Caco-2 (cell line): ENCODE measurements at regions not wholly inside any gene's neighbourhood (a gene's known extent, or its start where the extent isn't known, plus 50 kb on each side); places are given as distances from the start of the nearest gene placed in this dataset.
"Not testable (repeated sequence)": the region's sequence is repeated elsewhere in the genome, so short reads cannot be mapped to it uniquely, and the experiment has no call there.

Experiments used
- BruUV-seq: library from RNA; stranded (reverse); fragments of 400-500 nt; replicated peaks from 2 replicates; lab custom pipeline; 2021; lab: Mats Ljungman, UMichigan
- CTCF ChIA-PET: fragments of 300-600 bp; sonication (Branson Sonifier 250); formaldehyde crosslinking; loops from one replicate; lab custom pipeline; 2022; ENCODE audit warnings: antibody characterized with exemption; lab: Charles Lee
- POLR2A ChIA-PET: fragments of 300-600 bp; sonication (Branson Sonifier 250); formaldehyde crosslinking; loops from one replicate; lab custom pipeline; 2022; ENCODE audit warnings: antibody characterized with exemption; lab: Charles Lee
- DNase-seq, 2 experiments: peaks; one replicate each; pipeline versions ENCODE4 v3.0.0 to v3.0.0-alpha.2; 2020 to 2022
- H3K27me3 ChIP-seq: replicated peaks from 2 replicates; pipeline ENCODE4 v1.6.0; 2011; ENCODE audit warnings: low read length; ENCODE audit not compliant: control insufficient read depth, insufficient read depth
- H3K36me3 ChIP-seq: 2 replicates; pipeline ENCODE4 v1.5.1; 2011; ENCODE audit warnings: low read length; ENCODE audit not compliant: control insufficient read depth, insufficient read depth
- H3K4me1 ChIP-seq: fragments of 250-450 bp; sonication (Bioruptor Pico); 2 replicates; pipeline ENCODE4 v1.5.1; 2020; ENCODE audit warnings: mild to moderate bottlenecking
- H3K4me3 ChIP-seq: 2 replicates; pipeline ENCODE4 v1.5.1; 2011; ENCODE audit warnings: low read depth, mild to moderate bottlenecking, control low read depth, low read length
- H3K9me3 ChIP-seq: fragments of 250-450 bp; sonication (Bioruptor Pico); 2 replicates; pipeline ENCODE4 v1.5.1; 2020; ENCODE audit warnings: mild to moderate bottlenecking, moderate library complexity
- H3K27ac Mint-ChIP-seq: one replicate; pipeline ENCODE4 v1.8.0; 2022; ENCODE audit warnings: mixed read lengths; ENCODE audit not compliant: unreplicated experiment
- H3K27me3 Mint-ChIP-seq: one replicate; pipeline ENCODE4 v1.8.0; 2022; ENCODE audit warnings: mixed read lengths; ENCODE audit not compliant: insufficient read depth, unreplicated experiment
- H3K36me3 Mint-ChIP-seq: one replicate; pipeline ENCODE4 v1.8.0; 2022; ENCODE audit warnings: mild to moderate bottlenecking, mixed read lengths; ENCODE audit not compliant: insufficient read depth, unreplicated experiment
- H3K4me1 Mint-ChIP-seq: one replicate; pipeline ENCODE4 v1.8.0; 2022; ENCODE audit warnings: low read depth, mixed read lengths; ENCODE audit not compliant: unreplicated experiment
- H3K4me3 Mint-ChIP-seq: one replicate; pipeline ENCODE4 v1.8.0; 2022; ENCODE audit warnings: mild to moderate bottlenecking, moderate library complexity, mixed read lengths; ENCODE audit not compliant: unreplicated experiment
- H3K9me3 Mint-ChIP-seq: one replicate; pipeline ENCODE4 v1.8.0; 2022; ENCODE audit warnings: mixed read lengths; ENCODE audit not compliant: unreplicated experiment
- intact Hi-C: fragments of 100-400 bp; cut with micrococcal nuclease; formaldehyde crosslinking; loops from one replicate; pipeline ENCODE4 v1.10.0; 2022; ENCODE audit not compliant: unreplicated experiment
- TF ChIP-seq, protein P1 (sequence below), 2 experiments: fragments of 200-600 bp in 1 of 2; IDR thresholded peaks; 1 replicate in 1 of 2; 2 replicates in 1 of 2; pipeline versions ENCODE4 v1.5.1 to v1.8.0; 2011 to 2022; ENCODE audit warnings: antibody characterized with exemption in 1 of 2, control low read depth in 1 of 2, inconsistent platforms in 1 of 2, low read depth in 1 of 2, low read length in 1 of 2, mild to moderate bottlenecking in 1 of 2, moderate library complexity in 1 of 2; ENCODE audit not compliant: insufficient read depth in 1 of 2, severe bottlenecking in 1 of 2, unreplicated experiment in 1 of 2

DNA sequence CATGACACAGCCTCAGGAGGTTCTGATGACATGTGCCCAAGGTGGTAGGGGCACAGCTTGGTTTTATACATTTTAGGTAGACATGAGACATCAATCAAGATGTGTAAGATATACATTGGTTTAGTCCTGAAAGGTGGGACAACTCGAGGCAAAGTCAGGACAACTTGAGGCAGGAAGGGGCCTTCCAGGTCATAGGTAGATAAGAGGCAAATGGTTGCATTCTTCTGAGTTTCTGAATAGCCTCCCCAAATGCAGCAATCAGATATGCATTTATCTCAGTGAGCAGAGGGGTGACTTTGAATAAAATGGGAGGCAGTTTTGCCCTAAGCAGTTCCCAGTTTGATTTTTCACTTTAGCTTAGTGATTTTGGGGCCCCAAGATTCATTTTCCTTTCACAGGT is 91.6 kb downstream of the CHCHD4 start:
- Histone ChIP-seq H3K4me1 (no peaks in the 10 kb centered on the region), H3K27me3 (no peaks in the 10 kb centered on the region), H3K9me3 (peaks cover 8% of the 10 kb centered on the region), H3K36me3 (no peaks in the 10 kb centered on the region), H3K4me3 (no peak overlapping the region)
- CTCF ChIA-PET: no interaction called here
- H3K27me3 Mint-ChIP-seq: no peaks in the 10 kb centered on the region
- intact Hi-C loops: no loop called here
- no peak overlapping the region for H3K27ac Mint-ChIP-seq
- H3K4me3 Mint-ChIP-seq: no peak overlapping the region
- BruUV-seq: no TSS peak
- TF ChIP-seq, protein P1, sequence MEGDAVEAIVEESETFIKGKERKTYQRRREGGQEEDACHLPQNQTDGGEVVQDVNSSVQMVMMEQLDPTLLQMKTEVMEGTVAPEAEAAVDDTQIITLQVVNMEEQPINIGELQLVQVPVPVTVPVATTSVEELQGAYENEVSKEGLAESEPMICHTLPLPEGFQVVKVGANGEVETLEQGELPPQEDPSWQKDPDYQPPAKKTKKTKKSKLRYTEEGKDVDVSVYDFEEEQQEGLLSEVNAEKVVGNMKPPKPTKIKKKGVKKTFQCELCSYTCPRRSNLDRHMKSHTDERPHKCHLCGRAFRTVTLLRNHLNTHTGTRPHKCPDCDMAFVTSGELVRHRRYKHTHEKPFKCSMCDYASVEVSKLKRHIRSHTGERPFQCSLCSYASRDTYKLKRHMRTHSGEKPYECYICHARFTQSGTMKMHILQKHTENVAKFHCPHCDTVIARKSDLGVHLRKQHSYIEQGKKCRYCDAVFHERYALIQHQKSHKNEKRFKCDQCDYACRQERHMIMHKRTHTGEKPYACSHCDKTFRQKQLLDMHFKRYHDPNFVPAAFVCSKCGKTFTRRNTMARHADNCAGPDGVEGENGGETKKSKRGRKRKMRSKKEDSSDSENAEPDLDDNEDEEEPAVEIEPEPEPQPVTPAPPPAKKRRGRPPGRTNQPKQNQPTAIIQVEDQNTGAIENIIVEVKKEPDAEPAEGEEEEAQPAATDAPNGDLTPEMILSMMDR (IDR thresholded peaks at IDR 0.05; ENCODE audit: insufficient read depth in 1 of 2, low read depth in 1 of 2, low read length in 1 of 2, severe bottlenecking in 1 of 2, unreplicated experiment in 1 of 2): no peak
- DNase-seq: no peak
- POLR2A ChIA-PET: no interaction called here
- H3K36me3 Mint-ChIP-seq: no peaks in the 10 kb centered on the region
- no peaks in the 10 kb centered on the region for H3K4me1 Mint-ChIP-seq
- H3K9me3 Mint-ChIP-seq: peaks cover 11% of the 10 kb centered on the region

DNA sequence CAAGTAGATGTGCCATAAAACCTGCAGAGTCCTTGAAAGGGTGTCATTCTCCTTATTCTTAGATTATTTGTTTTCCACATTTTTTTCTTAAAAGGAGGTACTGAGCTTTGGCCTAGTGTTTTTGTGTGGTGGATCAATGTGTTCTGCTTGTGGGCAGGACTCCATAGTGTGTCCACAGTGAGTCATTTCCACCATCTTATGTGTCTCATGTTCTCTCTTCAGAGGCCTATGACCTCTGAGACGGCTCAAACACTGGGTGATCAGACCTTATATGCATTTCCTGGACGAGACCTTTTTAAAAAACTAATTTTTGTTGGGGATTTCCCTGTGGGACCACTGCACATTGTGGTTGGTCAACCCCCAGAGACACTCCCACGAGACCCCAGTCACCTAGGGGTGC is 93.4 kb downstream of the CHCHD4 start:
- Mint-ChIP-seq H3K36me3 (no peaks in the 10 kb centered on the region), H3K27me3 (no peaks in the 10 kb centered on the region), H3K4me1 (no peaks in the 10 kb centered on the region), H3K27ac (no peak overlapping the region), H3K4me3 (no peak overlapping the region), H3K9me3 (peaks cover 6% of the 10 kb centered on the region)
- intact Hi-C loops: no loop called here
- Histone ChIP-seq H3K36me3 (no peaks in the 10 kb centered on the region), H3K9me3 (peaks cover 8% of the 10 kb centered on the region), H3K27me3 (no peaks in the 10 kb centered on the region), H3K4me3 (no peak overlapping the region), H3K4me1 (no peaks in the 10 kb centered on the region)
- TF ChIP-seq, protein P1 (IDR thresholded peaks at IDR 0.05; ENCODE audit: insufficient read depth in 1 of 2, low read depth in 1 of 2, low read length in 1 of 2, severe bottlenecking in 1 of 2, unreplicated experiment in 1 of 2): no peak
- POLR2A ChIA-PET: no interaction called here
- no peak for DNase-seq
- CTCF ChIA-PET: no interaction called here
- no TSS peak for BruUV-seq

DNA sequence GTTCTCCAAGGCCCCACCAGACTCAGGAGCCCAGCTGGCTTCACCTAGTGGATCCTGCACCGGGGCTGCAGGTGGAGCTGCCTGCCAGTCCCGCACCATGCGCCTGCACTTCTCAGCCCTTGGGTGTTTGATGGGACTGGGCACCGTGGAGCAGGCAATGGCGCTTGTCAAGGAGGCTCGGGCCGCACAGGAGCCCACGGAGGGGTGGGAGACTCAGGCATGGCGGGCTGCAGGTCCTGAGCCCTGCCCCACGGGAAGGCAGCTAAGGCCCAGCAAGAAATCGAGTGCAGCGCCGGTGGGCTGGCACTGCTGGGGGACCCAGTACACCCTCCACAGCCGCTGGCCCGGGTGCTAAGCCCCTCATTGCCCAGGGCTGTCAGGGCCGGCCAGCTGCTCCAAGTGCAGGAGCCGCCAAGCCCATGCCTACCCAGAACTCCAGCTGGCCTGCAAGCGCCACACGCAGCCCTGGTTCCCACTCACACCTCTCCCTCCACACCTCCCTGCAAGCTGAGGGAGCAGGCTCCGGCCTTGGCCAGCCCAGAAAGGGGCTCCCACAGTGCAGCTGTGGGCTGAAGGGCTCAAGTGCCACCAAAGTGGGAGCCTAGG is 95.2 kb downstream of the CHCHD4 start:
- H3K27ac Mint-ChIP-seq, H3K36me3 Mint-ChIP-seq, intact Hi-C loops, H3K27me3 ChIP-seq, H3K36me3 ChIP-seq, H3K4me1 ChIP-seq, H3K4me1 Mint-ChIP-seq, H3K4me3 Mint-ChIP-seq, H3K4me3 ChIP-seq, H3K9me3 ChIP-seq, H3K9me3 Mint-ChIP-seq, CTCF ChIA-PET, H3K27me3 Mint-ChIP-seq, BruUV-seq, POLR2A ChIA-PET, DNase-seq: not testable (repeated sequence)

DNA sequence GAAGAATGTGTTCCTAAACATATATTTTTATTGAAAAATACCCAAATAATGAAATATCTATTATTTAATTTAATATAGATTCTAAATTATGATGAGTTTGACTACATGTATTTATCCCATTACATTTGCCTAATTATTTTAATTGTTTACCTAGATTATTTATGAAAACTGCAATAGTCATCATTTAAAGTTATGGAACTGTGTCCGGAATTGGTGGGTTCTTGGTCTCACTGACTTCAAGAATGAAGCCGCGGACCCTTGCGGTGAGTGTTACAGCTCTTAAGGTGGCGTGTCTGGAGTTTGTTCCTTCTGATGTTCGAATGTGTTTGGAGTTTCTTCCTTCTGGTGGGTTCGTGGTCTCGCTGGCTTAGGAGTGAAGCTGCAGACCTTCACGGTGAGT is 96.5 kb downstream of the CHCHD4 start:
- H3K36me3 Mint-ChIP-seq, H3K27me3 Mint-ChIP-seq, H3K27me3 ChIP-seq, H3K4me1 Mint-ChIP-seq, CTCF ChIA-PET, H3K27ac Mint-ChIP-seq, H3K4me3 Mint-ChIP-seq, H3K36me3 ChIP-seq, POLR2A ChIA-PET, BruUV-seq, intact Hi-C loops, H3K4me3 ChIP-seq, H3K9me3 ChIP-seq, H3K4me1 ChIP-seq, DNase-seq: not testable (repeated sequence)
- peaks cover 12% of the 10 kb centered on the region for H3K9me3 Mint-ChIP-seq
